H7 (cell line): ENCODE measurements at regions not wholly inside any gene's neighbourhood (a gene's known extent, or its start where the extent isn't known, plus 50 kb on each side); places are given as distances from the start of the nearest gene placed in this dataset.

Source experiments
- DNase-seq: peaks from one replicate; pipeline ENCODE4 v3.0.0; 2012
- H3K27me3 ChIP-seq: 2 replicates; pipeline ENCODE4 v1.6.0; 2011; ENCODE audit warnings: mild to moderate bottlenecking, low read length; ENCODE audit not compliant: control insufficient read depth, insufficient read depth
- H3K36me3 ChIP-seq: replicated peaks from 2 replicates; pipeline ENCODE4 v1.5.1; 2011; ENCODE audit warnings: low read length; ENCODE audit not compliant: control insufficient read depth, insufficient read depth
- H3K4me3 ChIP-seq: 2 replicates; pipeline ENCODE4 v1.5.1; 2011; ENCODE audit warnings: low read depth, mild to moderate bottlenecking, control low read depth, low read length, moderate library complexity; ENCODE audit not compliant: insufficient read depth

DNA sequence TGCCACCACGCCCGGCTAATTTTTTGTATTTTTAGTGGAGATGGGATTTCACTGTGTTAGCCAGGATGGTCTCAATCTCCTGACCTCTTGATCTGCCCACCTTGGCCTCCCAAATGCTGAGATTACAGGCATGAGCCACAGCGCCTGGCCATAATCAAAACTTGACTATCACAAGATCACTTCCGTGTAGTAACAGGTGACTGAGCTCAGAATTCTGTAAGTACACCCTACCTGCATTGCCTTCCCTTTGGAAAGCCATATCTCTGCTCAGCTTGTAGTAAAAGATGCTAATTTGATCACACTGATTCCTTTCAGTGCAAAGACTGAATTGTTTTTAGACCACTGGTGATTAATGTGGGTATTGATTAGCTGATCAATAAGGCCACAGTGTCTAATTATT, 167.1 kb downstream of the SHOX2 start:
- Histone ChIP-seq H3K36me3 (no peaks in the 10 kb centered on the region), H3K4me3 (no peak overlapping the region), H3K27me3 (no peaks in the 10 kb centered on the region)
- no peak for DNase-seq

DNA sequence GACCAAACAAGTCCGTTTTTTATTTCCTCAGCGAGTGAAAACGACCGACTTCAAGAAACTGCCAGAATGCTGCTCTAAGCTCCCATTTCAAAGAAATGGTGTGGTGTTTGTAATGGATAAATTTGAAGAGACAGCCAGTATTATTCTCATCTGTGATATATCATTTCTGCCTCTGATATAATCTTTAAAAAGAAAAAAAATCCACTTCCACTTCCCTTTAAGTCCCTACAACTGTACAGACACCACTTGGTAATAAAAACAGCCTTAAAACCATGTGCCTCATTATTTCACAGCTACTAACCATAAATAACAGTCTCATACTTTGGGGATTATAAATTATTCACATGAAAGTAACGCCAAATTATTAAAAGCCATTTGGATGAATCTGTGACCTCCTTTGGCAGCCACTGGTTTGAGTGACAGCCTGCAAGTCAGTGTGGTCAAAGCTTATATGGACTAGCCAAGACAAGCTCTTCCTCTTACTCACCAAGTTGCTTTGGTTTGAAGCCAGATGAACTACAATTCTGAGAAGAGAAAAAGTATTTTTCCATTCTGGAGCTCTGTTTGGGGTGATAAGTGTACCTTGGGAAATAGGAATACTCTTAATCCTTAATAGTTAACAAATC, 168.0 kb downstream of the SHOX2 start:
- H3K36me3 ChIP-seq: no peaks in the 10 kb centered on the region
- H3K27me3 ChIP-seq: no peaks in the 10 kb centered on the region
- no peak for DNase-seq
- H3K4me3 ChIP-seq: no peak overlapping the region

DNA sequence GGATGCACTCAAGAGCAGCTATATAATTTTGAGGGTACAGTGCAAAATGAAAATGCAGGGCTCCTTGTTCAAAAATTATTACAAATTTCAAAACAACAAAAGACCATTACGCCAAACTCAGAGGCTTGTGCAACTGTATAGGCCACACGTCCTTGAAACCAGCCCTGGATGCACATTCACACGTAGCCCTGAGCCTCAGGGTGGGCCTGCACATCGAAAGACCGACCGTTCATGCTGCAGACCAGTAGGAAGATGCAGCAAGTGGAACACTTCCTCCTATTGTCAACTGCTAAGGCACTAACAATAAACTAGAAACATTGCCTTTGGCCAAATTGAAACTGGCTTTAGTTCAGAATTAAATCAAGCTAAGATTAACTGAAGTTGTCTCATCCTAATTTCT, 174.7 kb downstream of the SHOX2 start:
- no peak overlapping the region for H3K4me3 ChIP-seq
- no peaks in the 10 kb centered on the region for H3K36me3 ChIP-seq
- DNase-seq: no peak
- no peaks in the 10 kb centered on the region for H3K27me3 ChIP-seq

DNA sequence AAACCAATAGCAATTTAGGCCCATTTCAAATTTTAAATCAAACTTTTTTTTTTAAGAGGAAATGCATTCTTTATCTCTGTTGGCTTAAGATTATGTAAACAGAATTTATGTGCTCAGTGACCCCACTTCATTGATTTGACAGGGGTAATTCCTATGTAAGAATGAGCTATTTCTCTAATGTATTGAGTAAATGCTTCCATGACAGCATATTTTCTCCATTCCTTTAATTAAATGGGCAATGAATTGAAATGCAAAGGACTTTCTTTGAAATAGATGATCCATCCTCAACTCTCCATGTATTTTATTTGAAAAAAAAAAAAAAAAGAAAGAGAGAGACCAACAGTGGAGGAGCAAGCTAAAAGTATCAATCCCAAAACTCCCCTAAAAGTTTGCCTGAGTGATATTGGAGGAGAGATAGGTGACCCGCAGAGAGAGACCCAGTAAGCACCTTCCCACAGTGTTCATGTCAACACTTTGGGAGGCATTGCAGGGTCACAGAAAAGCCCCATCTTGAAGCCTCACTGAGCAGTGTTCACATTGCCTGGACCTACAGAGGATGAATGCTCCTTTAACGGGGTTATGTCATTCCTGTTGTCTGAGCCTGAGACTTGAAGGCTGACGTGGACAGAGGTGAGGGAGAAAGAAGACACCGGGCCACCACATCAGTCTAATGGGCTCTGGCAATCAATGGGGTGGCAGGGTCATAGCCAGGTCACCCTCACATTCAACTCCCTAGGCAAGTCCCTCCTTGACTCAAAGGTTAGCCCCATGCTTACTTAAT, 176.0 kb downstream of the SHOX2 start:
- no peak for DNase-seq
- H3K36me3 ChIP-seq: no peaks in the 10 kb centered on the region
- H3K4me3 ChIP-seq: no peak overlapping the region
- H3K27me3 ChIP-seq: no peaks in the 10 kb centered on the region

DNA sequence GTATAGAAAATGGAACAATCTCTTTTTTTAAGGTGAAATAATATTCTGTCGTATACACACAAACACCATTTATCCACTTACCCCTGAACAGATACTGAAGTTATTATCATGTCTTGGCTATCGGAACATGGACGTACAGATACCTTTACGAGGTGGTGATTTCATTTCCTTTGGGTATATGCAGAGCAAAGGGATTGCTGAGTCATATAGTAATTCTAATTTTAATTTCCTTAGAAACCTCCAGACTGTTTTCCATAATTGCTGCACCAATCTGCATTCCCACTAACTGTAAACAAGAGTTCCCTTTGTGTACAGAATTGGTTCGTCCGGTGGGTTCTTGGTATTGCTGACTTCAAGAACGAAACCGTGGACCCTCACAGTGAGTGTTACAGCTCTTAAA, 179.4 kb downstream of the SHOX2 start:
- DNase-seq: no peak
- Histone ChIP-seq H3K36me3 (no peaks in the 10 kb centered on the region), H3K27me3 (no peaks in the 10 kb centered on the region), H3K4me3 (no peak overlapping the region)

DNA sequence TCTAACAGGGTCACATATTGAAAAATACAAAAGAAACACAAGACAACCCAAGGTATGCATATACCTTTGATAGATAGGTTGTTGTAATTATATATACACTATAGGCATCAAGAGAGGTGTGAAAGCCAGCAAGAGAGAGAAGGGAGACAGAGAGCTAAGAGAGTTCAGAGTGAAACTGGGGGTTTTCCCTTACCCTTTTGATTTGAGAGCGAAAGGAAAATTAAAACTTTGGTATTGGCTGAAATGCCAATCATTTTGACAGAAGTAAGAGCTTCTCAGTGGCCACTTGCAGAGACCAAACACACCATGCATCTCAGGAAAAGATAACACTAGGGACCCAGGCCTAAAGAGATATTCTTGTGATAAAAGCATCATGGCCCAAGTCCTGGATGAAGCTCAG, 183.6 kb downstream of the SHOX2 start:
- Histone ChIP-seq H3K36me3 (no peaks in the 10 kb centered on the region), H3K27me3 (no peaks in the 10 kb centered on the region), H3K4me3 (no peak overlapping the region)
- no peak for DNase-seq

DNA sequence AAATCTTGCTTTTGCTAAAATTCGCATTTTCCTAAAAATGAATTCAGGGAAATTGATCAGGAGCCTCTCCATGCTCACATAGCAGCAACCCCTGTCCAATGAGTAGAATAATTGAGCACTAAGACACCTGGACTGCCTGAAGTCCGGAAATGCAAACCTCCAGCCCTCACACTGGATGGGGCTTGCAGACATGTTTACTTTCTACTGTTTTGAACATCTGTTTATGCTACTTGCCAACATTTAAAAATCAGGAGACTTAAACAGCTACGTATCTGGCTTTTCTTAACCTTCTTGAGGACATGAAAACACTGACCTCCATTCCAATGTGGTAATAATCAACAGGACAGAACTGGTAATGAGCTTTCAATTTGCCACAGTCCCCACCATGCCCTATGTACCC, 184.4 kb downstream of the SHOX2 start:
- H3K27me3 ChIP-seq: no peaks in the 10 kb centered on the region
- DNase-seq: no peak
- H3K36me3 ChIP-seq: no peaks in the 10 kb centered on the region
- H3K4me3 ChIP-seq: no peak overlapping the region

DNA sequence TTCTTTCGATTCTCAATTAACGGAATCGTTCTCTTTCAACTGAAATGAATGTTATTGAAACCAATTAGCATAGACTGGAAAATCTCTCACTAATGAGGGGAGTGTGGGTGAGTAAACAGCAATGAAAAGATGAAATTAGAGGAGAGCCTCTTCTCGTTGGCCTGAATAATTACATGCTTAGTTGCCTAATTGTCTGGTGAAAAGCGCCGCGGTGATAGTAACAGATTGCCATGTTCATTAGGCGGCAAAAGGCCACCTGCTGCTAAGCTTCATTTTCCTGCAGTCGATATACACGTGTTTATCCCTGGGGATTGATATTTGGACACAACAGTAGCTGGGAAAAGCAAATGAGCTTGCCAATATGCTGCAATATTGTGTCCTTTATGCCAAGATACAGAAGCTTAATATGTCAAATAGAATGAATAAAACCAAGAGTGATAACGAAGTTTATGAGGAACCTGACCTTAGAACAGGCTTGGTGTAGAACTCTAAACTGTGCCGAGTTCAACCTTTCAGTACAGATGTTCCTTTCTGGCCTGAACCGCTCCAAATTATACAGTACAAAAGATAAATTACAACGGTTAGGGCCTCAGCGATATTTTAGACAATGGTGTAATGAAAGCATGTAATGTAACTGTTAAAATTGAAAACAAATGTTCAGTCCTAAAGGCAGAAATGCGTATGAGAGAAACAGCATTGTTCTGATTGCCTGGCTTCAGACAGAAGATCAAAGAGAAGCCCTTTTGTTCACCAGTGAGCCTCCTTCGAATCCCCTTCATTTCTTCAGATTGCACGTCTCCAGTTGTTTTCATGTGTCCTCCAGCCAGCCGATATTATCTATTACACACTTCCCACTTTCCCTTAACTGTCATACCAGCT, 185.2 kb downstream of the SHOX2 start:
- Histone ChIP-seq H3K27me3 (no peaks in the 10 kb centered on the region), H3K36me3 (no peaks in the 10 kb centered on the region)
- DNase-seq: no peak

DNA sequence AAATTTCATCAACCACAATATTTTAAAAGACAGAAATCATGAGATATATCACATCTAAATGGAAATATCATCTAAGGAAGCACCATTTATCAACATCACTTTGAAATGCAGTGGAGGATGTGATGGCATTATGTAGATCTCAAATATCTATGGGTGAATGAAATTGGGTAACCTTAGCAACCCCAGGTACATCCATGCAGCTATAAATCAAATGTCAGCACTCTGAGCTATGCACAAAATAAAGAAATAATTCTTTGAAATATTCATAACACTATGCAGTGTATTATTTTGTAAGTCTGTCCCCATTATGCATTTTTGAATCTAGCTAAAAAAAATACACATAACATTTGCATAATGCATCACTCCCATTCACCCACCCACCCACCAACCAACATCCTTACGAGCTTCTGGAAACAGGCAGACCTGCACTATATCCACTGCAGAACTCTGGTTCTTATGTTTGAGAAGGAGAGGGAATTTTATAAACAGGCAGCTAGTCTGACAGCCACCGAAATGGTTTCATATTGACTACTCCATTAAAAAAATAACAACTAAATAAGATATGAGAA, 186.8 kb downstream of the SHOX2 start:
- Histone ChIP-seq H3K4me3 (no peak overlapping the region), H3K36me3 (no peaks in the 10 kb centered on the region), H3K27me3 (no peaks in the 10 kb centered on the region)
- DNase-seq: no peak

More for the DNA sequence above, 185.2 kb downstream of the SHOX2 start:
- H3K4me3 ChIP-seq: no peak overlapping the region

DNA sequence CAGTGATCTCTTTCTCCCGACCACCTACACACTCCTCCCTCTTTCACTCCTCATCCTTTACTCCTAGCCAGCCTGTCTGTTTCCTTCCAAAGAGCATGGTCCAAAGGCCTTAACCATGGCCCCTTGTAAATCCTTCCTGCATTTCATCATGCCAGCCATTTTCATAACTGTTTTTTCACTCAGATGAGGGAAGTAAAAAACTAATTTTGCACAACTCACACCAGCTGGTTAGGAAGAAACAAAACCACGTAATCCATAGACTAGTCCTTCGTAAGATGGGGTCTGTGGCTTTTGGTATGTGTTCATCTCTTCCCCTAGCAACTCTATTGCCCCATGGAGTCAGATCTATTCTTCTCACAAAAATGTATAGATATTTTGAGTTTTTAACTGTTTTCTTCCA, 187.8 kb downstream of the SHOX2 start:
- H3K36me3 ChIP-seq: no peaks in the 10 kb centered on the region

DNA sequence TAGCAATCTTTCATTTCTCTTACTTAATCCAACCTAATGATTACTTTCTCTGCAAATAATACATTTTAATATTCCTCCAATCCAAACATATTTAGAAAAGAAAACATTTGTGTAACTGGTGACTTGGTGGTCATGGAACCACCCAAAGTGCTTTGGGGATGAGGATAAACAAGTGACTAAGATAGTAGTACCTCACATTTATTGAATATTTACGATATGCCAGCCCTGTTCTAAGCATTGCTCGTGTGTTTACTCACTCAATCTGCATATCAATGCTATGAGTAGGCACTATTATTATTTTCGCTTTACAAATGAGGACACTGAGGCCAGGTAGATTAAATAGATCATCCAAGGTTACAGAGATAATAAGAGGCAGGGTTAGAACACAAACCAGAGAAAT, 189.5 kb downstream of the SHOX2 start:
- no peaks in the 10 kb centered on the region for H3K36me3 ChIP-seq
- no peak for DNase-seq
- H3K27me3 ChIP-seq: no peaks in the 10 kb centered on the region
- no peak overlapping the region for H3K4me3 ChIP-seq

More for the DNA sequence above, 187.8 kb downstream of the SHOX2 start:
- DNase-seq: no peak
- Histone ChIP-seq H3K4me3 (no peak overlapping the region), H3K27me3 (no peaks in the 10 kb centered on the region)

DNA sequence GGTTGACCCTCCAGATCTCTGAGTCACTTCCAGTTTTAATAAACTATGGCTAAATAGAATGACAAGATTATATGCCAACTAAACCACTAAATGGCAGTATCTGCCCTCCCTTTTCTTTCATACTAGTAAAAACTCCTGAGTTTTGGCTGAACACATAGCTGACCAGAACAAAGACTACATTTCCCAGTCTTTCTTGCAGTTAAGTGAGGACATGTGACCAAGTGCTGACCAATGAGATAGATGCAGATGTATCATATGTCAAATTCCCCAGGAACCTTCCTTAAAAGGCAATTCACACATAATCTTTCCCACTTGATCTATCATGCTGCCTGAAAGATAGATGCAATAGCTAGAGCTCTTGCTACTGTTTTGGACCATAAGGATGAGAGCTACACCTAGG, 191.3 kb downstream of the SHOX2 start:
- no peak for DNase-seq

DNA sequence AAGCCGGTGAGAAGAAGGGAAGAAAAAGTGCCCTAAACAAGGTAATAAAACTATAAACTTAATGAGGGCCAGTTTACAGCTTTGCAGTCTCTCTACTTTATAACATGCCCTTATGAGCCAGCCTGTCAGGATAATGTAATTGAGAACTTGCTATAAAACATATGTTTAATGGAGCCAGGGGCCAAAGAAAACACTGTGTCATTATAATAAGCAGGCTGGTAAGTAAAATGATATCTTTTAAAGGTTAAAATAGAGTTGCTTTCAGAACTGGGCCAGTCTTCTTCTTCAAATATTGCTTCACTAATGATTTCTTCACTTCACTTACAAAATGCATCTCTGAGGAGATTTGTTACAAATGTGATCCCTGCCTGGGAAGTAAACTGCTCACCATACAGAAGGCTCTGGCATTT, 192.5 kb downstream of the SHOX2 start:
- Histone ChIP-seq H3K4me3 (no peak overlapping the region), H3K27me3 (no peaks in the 10 kb centered on the region), H3K36me3 (no peaks in the 10 kb centered on the region)
- no peak for DNase-seq

More for the DNA sequence above, 191.3 kb downstream of the SHOX2 start:
- Histone ChIP-seq H3K27me3 (no peaks in the 10 kb centered on the region), H3K4me3 (no peak overlapping the region), H3K36me3 (no peaks in the 10 kb centered on the region)

DNA sequence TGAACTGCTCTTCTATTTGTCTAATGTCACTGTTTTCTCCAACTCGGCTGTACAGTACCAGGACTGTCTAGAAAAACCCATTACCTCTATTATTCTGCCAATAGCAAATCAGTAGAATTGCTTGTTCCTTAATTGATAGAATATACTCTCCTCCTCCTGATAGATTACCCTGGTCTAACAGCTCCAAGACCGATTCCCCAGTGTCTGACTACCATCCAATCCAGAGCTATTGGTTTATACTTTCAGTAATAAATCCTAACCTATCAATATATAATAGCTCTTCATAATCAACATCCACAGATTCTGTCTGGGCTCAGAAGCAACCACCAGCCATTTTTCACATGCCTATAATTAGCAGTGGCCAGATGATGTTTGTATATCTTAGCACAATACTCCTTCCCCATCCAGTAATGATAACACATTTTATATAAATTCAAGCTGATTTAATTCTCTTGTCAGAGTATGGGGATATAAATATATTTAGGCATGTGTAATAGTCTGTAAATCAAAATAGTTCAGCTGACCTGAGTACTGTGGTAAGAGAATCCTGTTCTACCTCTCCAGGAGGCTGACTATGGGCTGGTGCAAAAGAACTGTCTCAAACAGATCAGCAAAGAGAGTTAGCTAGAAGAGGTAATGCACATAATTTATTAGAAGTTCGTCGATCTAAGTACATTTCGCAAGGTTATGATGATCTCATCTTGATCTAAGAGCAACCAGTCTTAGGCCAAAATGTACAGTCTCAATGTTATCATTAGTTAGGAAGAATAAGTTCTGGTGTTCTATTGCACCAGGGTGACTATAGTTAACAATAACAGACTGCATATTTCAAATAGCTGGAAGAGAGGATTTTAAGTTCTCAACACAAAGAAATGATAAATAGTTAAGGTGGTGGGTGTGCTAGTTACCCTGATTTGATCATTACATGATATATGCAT, 193.4 kb downstream of the SHOX2 start:
- no peaks in the 10 kb centered on the region for H3K36me3 ChIP-seq
- H3K4me3 ChIP-seq: no peak overlapping the region
- DNase-seq: no peak
- no peaks in the 10 kb centered on the region for H3K27me3 ChIP-seq
